Cortex of kidney (tissue), 1 donor: ENCODE measurements at regions not wholly inside any gene's neighbourhood (a gene's known extent, or its start where the extent isn't known, plus 50 kb on each side); places are given as distances from the start of the nearest gene placed in this dataset.

Source experiments
- DNase-seq: peaks from one replicate; lab custom pipeline; 2025; lab: John Stamatoyannopoulos, UW

DNA sequence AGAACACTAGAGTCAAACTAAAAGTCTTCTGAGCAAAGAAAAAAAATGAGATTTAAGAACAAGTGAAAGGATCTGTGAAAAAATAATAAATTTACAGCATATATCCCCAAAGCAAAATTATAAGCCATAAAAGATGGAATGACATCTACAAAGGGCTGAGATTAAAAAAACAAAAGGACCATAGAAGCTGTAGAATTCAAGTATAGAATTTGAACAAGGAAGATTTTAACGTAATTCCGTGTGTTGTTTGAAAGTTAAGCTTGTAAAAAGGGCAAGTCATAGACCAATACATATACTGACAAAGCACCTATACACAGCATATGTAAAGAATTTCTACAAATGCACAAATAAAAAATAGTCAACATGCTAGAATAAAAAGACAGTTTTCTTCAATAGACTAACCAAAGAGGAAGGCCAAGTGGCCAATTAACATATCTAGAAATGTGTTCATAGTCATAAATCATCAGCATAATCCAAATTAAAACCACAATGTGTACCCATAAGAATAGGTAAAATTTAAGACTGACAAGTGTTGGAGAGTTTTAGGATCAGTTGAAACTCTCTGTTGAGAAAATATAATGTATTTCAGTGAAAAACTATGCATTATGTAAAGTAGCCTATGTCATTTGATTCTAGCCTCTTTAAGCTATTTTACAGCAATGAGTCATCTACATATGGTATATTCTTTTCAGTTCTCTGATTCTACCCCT lies 674.9 kb downstream of the OLFM4 start:
- no peak for DNase-seq

- no peak for DNase-seq
These were observed 690.7 kb downstream of the OLFM4 start for GRCh38 chr13:53719281-53719680.

- DNase-seq = no peak
These were observed 704.1 kb downstream of the OLFM4 start for GRCh38 chr13:53732664-53733063.

DNA sequence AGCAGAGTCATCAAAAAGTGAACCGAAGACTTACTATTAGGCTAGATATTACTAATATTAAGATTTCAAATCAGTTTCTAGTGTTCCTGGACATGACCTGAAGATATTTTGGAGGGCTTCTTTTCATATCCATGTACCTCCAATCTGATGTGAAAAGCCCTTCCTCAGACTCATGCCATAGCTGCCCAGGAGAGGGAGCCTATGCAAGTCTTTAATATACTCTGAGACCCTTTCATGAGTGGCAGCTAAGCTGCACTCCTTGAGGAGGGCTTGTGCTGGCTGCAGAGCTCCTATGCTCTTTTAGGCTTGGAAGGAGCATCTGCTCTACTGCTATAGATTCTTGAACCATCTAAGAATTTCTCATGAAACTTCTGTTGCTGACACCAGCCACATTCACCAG lies 715.3 kb downstream of the OLFM4 start:
- no peak for DNase-seq

DNA sequence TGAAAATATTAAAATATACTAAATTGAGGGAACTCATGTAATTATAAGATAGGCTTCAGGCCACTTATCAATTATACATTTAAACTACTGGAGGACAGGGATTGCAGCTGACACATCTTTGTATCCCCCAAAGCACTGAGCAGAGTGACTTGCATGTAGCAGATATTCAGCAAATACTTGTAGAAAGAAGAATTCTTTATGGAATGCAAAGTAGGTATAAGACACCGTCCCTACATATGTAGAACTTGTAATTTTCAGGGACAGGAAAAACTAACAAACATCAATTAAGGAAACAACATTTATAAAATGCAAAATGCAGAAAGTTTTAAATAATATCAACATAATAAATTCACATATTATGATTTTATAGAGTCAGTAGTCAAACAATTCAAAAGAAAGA lies 719.2 kb downstream of the OLFM4 start:
- DNase-seq = no peak

DNA sequence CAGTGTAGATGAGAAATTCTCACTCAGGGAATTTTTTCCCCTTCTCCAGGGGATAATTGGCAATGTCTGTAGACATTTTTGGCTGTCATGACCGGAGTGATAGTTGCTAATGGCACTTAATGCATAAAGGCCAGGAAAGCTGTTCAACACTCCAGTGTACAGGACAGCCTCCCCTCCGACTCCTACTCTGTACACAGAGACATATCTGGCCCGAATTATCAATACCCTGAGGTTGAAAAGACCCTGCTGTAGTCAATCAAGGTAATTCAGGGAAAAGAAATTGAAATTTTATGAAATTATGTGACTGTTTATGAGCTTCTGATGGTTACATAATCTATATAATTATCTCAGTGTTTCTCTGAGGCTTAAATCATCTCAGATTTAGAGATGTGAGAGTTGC lies 720.7 kb downstream of the OLFM4 start:
- DNase-seq = no peak

GRCh38 chr13:53759016-53759415 lies 730.4 kb downstream of the OLFM4 start:
- DNase-seq = no peak

DNA sequence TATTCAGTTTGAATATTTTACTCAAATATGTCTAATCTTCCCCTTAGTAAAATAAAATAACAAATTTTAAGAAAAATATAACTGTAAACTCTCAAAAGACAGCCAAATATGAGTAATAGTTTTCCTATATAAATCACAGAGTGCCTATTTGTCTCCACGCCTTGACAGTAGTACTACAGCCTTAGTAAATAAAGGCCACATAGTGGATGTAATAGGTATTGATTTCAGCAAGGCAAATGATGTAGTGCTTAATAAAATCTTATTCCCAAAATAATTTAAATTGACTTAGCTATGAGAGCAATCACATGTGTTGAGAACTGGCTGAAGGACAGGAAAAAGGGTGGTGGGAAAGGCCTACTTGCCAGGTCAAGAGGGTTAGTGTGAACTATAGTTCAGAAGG lies 747.2 kb downstream of the OLFM4 start:
- DNase-seq = no peak

GRCh38 chr13:53778937-53779336 lies 750.3 kb downstream of the OLFM4 start:
- no peak for DNase-seq

DNA sequence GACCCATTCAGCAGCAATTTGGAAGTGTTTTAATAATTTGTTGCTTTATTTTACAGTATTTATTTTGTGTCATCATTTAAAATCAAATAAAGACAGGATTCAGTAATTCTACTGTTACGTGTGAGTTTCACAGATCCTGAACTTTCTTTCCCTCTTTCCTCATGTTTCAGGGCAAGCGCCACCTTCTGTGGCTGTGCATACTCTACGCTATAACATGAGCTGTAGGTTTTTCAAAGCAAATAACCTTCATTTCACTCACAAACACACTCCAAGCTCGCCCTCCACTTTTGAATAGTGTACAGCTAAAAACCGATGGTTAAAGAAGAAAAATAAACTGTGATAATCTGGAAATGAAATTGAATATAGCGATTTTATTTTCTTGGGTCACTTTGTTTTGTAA lies 753.3 kb downstream of the OLFM4 start:
- no peak for DNase-seq

GRCh38 chr13:53782488-53782961 lies 753.9 kb downstream of the OLFM4 start:
- DNase-seq = no peak

GRCh38 chr13:53783471-53783870 lies 754.9 kb downstream of the OLFM4 start:
- no peak for DNase-seq

DNA sequence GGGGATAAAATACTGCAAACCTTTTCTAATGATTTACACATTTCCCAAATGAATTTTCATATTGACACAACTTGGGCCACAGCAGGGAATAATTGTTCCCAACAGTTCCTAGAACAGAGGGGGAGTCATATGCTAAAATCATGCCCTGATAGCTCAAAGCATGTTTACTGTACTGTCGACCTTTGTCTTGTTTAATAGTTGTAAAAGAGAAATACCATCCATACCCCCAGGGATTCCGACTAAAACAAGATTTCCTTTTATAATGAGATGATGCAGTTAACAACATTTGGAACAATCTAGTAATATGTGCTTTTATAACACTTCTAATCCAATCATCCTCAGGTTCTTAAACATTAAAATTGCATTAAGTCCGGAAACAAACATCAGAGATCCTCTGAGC lies 759.7 kb downstream of the OLFM4 start:
- no peak for DNase-seq

DNA sequence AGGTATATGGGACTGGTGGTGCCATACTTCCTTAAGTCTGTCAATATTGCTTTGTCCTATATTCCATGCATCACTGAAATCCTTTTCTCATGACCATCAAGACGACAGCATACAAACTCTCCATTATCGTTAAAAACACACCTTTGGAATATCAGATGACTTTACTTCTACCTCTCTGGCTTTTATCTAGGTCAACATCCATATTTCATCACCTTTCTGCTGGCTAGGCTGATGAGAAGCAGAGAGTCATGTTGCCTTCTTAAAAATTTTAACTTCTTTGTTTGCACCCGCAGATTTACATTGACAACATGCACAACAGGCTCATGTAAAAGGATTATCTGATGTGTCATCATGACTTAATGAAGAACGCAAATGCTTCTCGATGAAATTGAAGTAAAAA lies 771.4 kb downstream of the OLFM4 start:
- DNase-seq = no peak

GRCh38 chr13:53807251-53807834 lies 778.7 kb downstream of the OLFM4 start:
- no peak for DNase-seq

GRCh38 chr13:53821632-53822031 lies 793.0 kb downstream of the OLFM4 start:
- DNase-seq = no peak

DNA sequence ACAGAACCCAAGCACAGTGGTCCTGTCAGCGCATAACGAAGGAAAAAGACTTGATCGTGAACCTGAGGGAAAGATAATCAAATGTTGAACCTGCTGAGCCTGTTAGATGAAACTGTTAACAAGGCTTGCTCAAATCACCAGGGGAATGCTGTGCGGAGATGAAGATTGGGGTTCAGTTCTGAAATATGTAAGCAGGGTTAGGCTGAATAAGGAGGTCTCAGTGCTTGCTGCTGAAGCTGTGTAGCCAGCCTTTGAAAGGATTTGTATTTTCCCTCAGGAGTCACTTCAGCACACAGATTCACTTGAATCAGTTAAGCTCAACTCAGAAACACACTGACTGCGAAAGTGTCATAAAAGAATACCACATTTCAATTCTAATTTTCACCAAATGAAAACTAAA lies 793.5 kb downstream of the OLFM4 start:
- no peak for DNase-seq

GRCh38 chr13:53839461-53839860 lies 810.8 kb downstream of the OLFM4 start:
- no peak for DNase-seq

- no peak for DNase-seq
These were observed 816.0 kb downstream of the OLFM4 start for GRCh38 chr13:53844473-53845146.

- no peak for DNase-seq
These were observed 818.9 kb downstream of the OLFM4 start for GRCh38 chr13:53847502-53847901.

DNA sequence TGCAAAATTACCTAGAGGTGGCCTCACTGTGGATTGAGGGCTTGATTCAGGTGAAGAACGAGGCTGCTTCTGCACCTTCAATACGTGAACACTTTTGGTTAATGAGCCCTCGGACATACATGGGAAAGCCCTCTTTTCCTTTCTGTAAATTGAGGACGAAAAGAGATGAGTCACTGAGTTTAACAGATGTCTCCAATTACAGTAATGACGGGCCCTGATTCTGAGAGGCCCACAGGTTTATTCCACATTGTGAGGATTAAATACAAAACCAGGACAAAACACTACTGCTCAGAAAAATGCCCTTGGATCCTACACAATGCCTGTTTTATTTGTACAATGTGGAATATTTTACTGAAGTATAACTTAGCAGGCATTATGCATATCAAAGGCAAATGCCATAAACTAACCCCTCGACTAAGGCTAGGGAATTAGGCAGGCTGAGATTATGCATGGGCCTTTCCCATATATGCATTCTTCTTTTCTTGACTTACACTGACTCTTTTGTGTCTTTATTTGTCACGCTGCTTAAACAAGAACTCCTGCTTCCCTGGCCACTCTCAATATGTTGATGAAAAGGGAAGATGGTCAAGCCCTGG lies 819.9 kb downstream of the OLFM4 start:
- no peak for DNase-seq

- DNase-seq = no peak
These were observed 825.7 kb downstream of the OLFM4 start for GRCh38 chr13:53854321-53854720.
